SK-N-MC (cell line): ENCODE measurements at regions not wholly inside any gene's neighbourhood (a gene's known extent, or its start where the extent isn't known, plus 50 kb on each side); places are given as distances from the start of the nearest gene placed in this dataset.

Experiments used
- EZH2 ChIP-seq: fragments of 200-600 bp; sonication (generic); IDR thresholded peaks from one replicate; pipeline ENCODE4 v1.6.1; 2017; ENCODE audit warnings: antibody characterized with exemption
- POLR2AphosphoS5 ChIP-seq: IDR thresholded peaks from 2 replicates; pipeline ENCODE4 v1.6.1; 2012; ENCODE audit warnings: mild to moderate bottlenecking, low read depth, low read length, borderline replicate concordance

DNA sequence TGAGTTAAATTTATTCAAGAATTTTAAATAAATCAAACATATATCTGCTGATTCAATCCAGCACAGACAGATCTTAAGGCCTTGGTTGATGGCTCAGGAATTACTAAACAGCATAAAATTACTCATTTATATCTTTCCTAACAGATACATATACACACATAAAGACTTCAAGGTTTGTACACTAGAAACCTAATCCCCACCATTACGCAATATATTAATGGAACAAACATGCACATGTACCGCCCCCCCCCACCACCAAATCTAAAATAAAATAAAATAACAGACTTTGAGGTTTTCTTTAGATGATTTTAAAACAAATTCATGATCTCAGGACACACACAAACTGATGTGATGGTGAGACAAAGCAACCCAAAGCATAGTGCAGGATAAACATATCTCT, 333.9 kb upstream of the DDX53 start:
- TF ChIP-seq EZH2 (no peak), POLR2AphosphoS5 (no peak)
